ENCODE measurements at regions not wholly inside any gene's neighbourhood (a gene's known extent, or its start where the extent isn't known, plus 50 kb on each side); places are given as distances from the start of the nearest gene placed in this dataset.

DNA sequence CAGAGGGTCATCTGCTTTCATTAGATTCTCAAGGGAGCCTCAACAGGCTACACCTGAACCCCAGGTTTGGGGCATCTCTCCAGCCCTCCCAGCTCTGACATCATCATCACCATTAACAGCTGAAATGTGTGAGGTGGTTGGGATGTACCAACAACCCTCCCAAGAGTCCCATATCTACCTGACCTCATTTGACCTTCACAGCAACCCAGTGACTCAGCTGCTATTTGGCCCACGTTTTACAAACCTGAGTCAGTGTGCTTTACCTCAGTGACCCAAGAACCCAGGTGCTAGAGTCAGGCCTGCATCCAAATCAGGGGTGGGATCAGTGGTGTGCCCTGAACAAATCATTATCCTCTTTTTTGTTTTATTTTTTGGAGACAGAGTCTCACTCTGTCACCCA is 53.3 kb upstream of the TINAGL1 start:
- TF ChIP-seq YY1 (IDR thresholded peaks at IDR 0.05; ENCODE audit: insufficient read depth, insufficient read length) = no peak
- TF ChIP-seq SUZ12 (IDR thresholded peaks at IDR 0.05; ENCODE audit: extremely low read depth, insufficient read depth, insufficient read length) = no peak
- no peak for TF ChIP-seq ZNF274 (IDR thresholded peaks at IDR 0.05; ENCODE audit: low read depth, low read length)

All from NT2/D1 (cell line).